Forelimb muscle (tissue), 1 donor: ENCODE measurements at regions not wholly inside any gene's neighbourhood (a gene's known extent, or its start where the extent isn't known, plus 50 kb on each side); places are given as distances from the start of the nearest gene placed in this dataset.
"Not testable (repeated sequence)": the region's sequence is repeated elsewhere in the genome, so short reads cannot be mapped to it uniquely, and the experiment has no call there.

ENCODE experiments used
- DNase-seq: peaks from one replicate; pipeline ENCODE4 v3.0.0-alpha.2; 2013; ENCODE audit warnings: low read depth

- DNase-seq: no peak
Measured at GRCh38 chr1:234960722-234961455, 167.7 kb downstream of the TOMM20 start.

DNA sequence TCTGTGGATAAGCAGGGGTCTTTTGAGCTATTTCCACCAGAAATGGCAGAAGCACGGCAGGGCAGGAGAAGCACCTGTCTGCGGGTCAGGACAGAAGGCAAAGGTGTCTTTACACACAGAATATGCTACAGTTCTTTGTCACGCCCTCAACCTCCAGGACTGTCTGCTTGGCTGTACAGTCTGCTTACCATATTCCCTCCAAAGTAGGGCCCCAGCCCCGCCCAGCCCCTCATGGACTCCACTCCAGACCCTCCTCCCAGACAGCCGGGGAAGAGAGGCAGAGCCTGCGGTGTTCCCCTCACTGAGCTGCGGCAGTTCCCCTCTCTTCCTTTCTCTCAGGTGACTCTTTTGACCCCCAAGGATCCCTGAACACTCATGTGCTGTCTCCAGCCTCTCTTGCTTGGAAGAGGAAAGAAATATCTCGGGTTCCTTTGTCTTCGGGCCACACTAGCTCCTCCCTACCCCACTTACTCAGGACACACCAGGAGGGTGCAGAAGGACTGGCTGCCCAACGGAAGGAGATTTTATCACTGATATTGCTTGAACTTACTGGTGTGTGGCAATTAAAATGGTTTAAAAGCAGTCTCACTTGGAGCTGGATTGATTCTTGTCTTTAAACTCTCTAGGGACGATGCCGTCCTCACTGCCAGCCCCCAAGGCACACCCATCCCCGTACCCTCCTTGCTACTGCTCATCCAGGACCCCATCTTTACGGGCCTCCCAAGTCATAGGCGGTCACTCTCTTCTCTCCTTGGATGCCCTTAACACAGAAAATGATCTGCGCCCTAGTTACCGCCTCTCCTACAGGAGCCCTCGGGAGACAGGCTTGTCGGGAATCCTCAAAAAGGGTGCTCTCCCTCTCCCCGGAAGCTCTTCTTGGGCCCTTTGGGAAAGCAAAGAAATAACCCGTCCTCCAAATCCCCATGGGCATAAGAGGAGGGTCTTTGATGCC is 169.7 kb downstream of the TOMM20 start:
- DNase-seq: no peak

GRCh38 chr1:234958066-234958705 is 170.5 kb downstream of the TOMM20 start:
- no peak for DNase-seq

GRCh38 chr1:234957330-234958065 is 171.1 kb downstream of the TOMM20 start:
- no peak for DNase-seq

- DNase-seq: no peak
Measured at GRCh38 chr1:234956821-234957329, 171.8 kb downstream of the TOMM20 start.

DNA sequence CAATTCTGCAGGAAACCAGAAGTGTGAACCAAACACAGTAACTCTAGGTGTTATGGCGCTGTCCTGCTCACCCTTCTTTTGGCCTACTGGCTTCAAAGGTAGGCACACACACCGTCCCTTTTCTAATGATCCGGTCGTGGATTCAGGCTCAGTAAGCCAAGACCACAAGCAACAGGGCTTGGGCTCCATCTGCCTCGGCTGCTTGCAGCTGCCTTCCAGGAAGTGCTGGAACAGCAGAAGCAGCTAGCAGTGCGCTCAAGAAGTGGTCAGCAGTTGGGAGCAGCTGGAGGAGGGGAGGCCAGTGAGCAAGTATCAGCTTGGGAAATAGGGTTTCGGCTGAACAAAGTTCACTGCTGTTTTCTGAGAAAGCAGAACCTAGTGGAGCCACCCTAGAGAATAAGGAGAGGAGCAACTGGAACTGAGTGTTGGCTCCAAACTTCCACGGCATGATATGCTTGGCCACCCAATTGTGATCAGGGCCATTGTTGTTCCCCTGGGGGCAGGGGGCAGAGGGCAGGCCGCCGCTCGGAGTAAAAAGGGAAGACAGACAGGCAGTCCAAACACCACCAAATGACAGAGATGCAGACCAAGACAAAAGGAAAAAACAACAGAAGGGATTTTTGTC is 173.4 kb downstream of the TOMM20 start:
- DNase-seq: no peak

- no peak for DNase-seq
Measured at GRCh38 chr1:234954613-234955012, 174.0 kb downstream of the TOMM20 start.

DNA sequence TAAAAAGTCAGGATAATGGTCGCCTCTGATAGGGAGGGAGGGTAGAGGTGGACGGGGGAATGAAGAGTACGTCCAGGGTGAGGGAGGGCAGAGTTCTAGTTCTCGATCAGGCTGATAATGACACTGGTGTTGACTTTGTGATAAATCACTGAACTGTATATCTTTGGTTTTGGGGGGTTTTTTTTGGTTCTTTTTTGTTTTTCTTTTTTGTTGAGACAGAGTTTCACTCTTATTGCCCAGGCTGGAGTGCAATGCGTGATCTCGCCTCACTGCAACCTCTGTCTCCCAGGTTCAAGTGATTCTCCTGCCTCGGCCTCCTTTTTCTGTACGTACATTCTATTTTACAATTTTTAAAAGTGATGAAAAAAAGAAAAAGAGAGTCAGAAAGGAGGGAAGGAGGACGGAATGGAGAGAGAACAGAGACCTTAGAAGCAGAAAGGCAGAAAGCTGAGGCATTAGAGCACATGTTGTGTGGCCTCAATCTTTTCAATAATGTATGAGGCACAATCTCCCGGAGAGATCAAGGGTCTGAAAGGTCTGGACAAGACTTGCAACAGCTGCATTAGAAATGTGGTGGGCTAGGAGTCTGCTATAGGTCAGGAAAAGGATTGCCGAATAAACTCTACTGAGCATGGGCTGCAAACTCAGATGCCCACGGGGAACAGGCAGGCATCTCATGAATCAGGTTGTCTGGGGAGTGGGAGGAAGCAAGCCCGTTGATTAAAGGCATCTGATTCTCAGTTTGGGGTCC is 174.8 kb downstream of the TOMM20 start:
- no peak for DNase-seq

DNA sequence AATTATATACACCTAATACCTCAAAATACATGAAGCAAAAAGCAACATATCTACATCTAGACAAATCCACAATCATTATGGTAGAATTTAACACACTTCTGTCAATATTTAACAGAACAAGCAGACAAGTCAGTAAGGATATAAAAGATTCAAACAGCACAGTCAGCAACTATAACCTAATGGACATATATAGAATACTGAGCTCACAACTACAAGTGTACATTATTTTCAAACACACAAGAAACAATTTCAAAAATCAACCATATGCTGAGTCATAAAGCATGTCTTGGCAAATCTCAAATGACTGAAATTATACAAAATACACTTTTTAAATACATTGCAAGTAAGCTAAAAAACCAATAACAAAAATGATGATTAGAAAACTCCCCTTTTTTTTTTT is 178.0 kb downstream of the TOMM20 start:
- no peak for DNase-seq

DNA sequence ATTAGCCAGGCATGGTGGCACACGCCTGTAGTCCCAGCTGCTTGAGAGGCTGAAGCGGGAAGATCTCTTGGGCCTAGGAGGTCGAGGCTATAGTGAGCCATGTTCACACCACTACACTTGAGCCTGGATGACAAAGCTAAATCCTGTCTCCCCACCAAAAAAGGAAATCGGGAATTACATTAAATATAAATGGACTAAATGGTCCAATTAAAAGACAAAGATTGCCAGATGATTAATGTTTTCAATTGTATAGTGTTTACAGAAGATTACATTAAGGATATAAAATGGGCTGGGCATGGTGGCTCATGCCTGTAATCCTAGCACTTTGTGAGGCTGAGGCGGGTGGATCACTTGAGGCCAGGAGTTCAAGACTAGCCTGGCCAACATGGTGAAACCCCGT is 179.1 kb downstream of the TOMM20 start:
- not testable (repeated sequence) for DNase-seq

- DNase-seq: no peak
Measured at GRCh38 chr1:234944439-234945344, 183.9 kb downstream of the TOMM20 start.

GRCh38 chr1:234943836-234944402 is 184.7 kb downstream of the TOMM20 start:
- DNase-seq: no peak

- DNase-seq: no peak
Measured at GRCh38 chr1:234942879-234943506, 185.6 kb downstream of the TOMM20 start.

DNA sequence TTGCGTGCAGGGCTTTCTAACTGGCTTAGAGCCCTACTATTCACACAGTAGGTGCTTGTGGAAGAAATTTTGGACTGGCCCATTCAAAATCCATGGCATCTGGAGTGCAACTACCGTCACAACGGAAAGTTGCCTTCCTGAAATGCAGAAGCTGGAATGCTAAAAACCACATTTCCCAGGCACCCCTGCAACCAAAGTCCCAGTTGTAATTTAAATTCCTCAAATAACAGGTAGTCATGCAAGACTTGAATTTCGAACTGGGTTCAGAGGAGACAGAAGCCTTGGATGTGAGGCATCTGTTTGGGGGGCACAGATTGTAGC is 186.7 kb downstream of the TOMM20 start:
- no peak for DNase-seq

- DNase-seq: no peak
Measured at GRCh38 chr1:234941321-234942011, 187.2 kb downstream of the TOMM20 start.

- DNase-seq: no peak
Measured at GRCh38 chr1:234940841-234941240, 187.8 kb downstream of the TOMM20 start.

DNA sequence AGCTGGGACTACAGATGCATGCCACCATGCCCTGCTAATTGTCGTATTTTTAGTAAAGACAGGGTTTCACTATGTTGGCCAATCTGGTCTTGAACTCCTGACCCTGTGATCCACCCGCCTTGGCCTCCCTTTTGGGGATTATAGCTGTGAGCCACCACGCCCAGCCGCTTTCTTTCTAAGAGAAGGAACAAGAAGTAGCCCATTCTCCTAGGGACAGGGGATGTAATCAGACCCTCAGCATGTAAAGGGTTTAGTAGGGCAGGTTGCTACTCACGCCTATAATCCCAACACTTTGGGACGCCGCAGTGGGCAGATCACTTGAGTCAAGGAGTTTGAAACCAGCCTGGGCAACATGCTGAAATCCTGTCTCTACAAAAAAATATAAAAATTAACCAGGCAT is 189.7 kb downstream of the TOMM20 start:
- no peak for DNase-seq

DNA sequence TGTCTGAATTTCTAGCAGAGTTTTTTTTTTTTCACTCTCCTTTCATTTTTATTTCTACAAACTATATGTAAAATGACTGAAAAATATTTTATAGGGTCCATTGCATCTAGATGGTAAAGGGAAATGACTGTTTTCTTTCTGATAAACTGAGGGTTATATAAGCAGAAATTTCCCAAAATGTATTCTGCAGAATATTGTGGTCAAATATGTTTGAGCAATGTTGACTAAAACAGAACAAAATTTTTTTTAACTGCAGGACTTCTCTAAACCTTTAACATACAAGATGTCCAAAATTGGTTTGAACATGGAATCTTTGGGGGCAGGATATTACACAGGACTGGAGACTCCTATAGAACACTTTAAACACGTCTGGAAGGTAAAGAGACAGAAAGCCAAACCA is 190.5 kb downstream of the TOMM20 start:
- no peak for DNase-seq
